GM18507 (cell line): ENCODE measurements at regions not wholly inside any gene's neighbourhood (a gene's known extent, or its start where the extent isn't known, plus 50 kb on each side); places are given as distances from the start of the nearest gene placed in this dataset.

Experiments
- DNase-seq: peaks from one replicate; pipeline ENCODE4 v3.0.0; 2011; ENCODE audit warnings: low read depth; ENCODE audit not compliant: insufficient read length; ENCODE audit errors: extremely low spot score
- FAIRE-seq: peaks from 2 replicates; lab custom pipeline; 2011; peaks lifted over from hg19 to GRCh38; lab: Jason Lieb, UNC

- FAIRE-seq, result no peak
- DNase-seq, result no peak
These were observed 223.9 kb upstream of the TPM1 start for GRCh38 chr15:62818691-62819090.

- DNase-seq (no peak), FAIRE-seq (no peak)
These were observed 221.0 kb upstream of the TPM1 start for GRCh38 chr15:62821384-62822131.

GRCh38 chr15:62822228-62822627 is 220.3 kb upstream of the TPM1 start:
- no peak for FAIRE-seq

GRCh38 chr15:62823561-62823960 is 219.0 kb upstream of the TPM1 start:
- DNase-seq (no peak), FAIRE-seq (no peak)

More at GRCh38 chr15:62822228-62822627, 220.3 kb upstream of the TPM1 start:
- DNase-seq, result no peak

- no peak for FAIRE-seq
These were observed 218.2 kb upstream of the TPM1 start for GRCh38 chr15:62824111-62825015.

GRCh38 chr15:62825191-62825590 is 217.4 kb upstream of the TPM1 start:
- DNase-seq (no peak), FAIRE-seq (no peak)

More at GRCh38 chr15:62824111-62825015, 218.2 kb upstream of the TPM1 start:
- no peak for DNase-seq

GRCh38 chr15:62826561-62826960 is 216.0 kb upstream of the TPM1 start:
- DNase-seq, result no peak
- FAIRE-seq, result no peak

GRCh38 chr15:62828364-62828763 is 214.2 kb upstream of the TPM1 start:
- DNase-seq (no peak), FAIRE-seq (no peak)

GRCh38 chr15:62832231-62832630 is 210.3 kb upstream of the TPM1 start:
- FAIRE-seq, result no peak
- DNase-seq, result no peak

- no peak for DNase-seq
- no peak for FAIRE-seq
These were observed 208.9 kb upstream of the TPM1 start for GRCh38 chr15:62833646-62834045.

- FAIRE-seq (no peak), DNase-seq (no peak)
These were observed 207.7 kb upstream of the TPM1 start for GRCh38 chr15:62834686-62835329.

GRCh38 chr15:62835351-62835750 is 207.2 kb upstream of the TPM1 start:
- DNase-seq (no peak), FAIRE-seq (no peak)

GRCh38 chr15:62835762-62836161 is 206.8 kb upstream of the TPM1 start:
- FAIRE-seq (no peak), DNase-seq (no peak)

- no peak for FAIRE-seq
- DNase-seq, result no peak
These were observed 201.8 kb upstream of the TPM1 start for GRCh38 chr15:62840526-62841268.

- no peak for FAIRE-seq
- DNase-seq, result no peak
These were observed 201.3 kb upstream of the TPM1 start for GRCh38 chr15:62841269-62841628.

- no peak for DNase-seq
- no peak for FAIRE-seq
These were observed 200.5 kb upstream of the TPM1 start for GRCh38 chr15:62841891-62842559.

- DNase-seq, result no peak
- no peak for FAIRE-seq
These were observed 199.2 kb upstream of the TPM1 start for GRCh38 chr15:62843311-62843710.

GRCh38 chr15:62844564-62845240 is 197.8 kb upstream of the TPM1 start:
- no peak for FAIRE-seq
- DNase-seq, result no peak
